EL (cell line): ENCODE measurements at regions not wholly inside any gene's neighbourhood (a gene's known extent, or its start where the extent isn't known, plus 50 kb on each side); places are given as distances from the start of the nearest gene placed in this dataset.

ENCODE experiments used
- DNase-seq: peaks from one replicate; pipeline ENCODE4 v3.0.0-alpha.2; 2016

GRCh38 chr12:88371416-88372183, 208.7 kb downstream of the KITLG start:
- DNase-seq: peak; percentile 31

- no peak for DNase-seq
Measured at GRCh38 chr12:88375306-88376305, 204.7 kb downstream of the KITLG start.

- no peak for DNase-seq
Measured at GRCh38 chr12:88377973-88378372, 202.3 kb downstream of the KITLG start.

GRCh38 chr12:88381466-88381865, 198.8 kb downstream of the KITLG start:
- DNase-seq: no peak

GRCh38 chr12:88383405-88383804, 196.9 kb downstream of the KITLG start:
- DNase-seq: no peak

GRCh38 chr12:88388566-88389540, 191.4 kb downstream of the KITLG start:
- DNase-seq: peak; percentile 29

- DNase-seq: no peak
Measured at GRCh38 chr12:88390811-88391210, 189.5 kb downstream of the KITLG start.

- peak; percentile 86 for DNase-seq
Measured at GRCh38 chr12:88391556-88391955, 188.7 kb downstream of the KITLG start.

GRCh38 chr12:88393017-88393767, 187.1 kb downstream of the KITLG start:
- peak; percentile 41 for DNase-seq

GRCh38 chr12:88398031-88398430, 182.2 kb downstream of the KITLG start:
- no peak for DNase-seq

- DNase-seq: no peak
Measured at GRCh38 chr12:88399811-88400210, 180.5 kb downstream of the KITLG start.

GRCh38 chr12:88400302-88400701, 180.0 kb downstream of the KITLG start:
- DNase-seq: no peak

- DNase-seq: peak; percentile 41
Measured at GRCh38 chr12:88401155-88401554, 179.1 kb downstream of the KITLG start.

- DNase-seq: no peak
Measured at GRCh38 chr12:88406905-88407304, 173.4 kb downstream of the KITLG start.

- no peak for DNase-seq
Measured at GRCh38 chr12:88408823-88409222, 171.4 kb downstream of the KITLG start.

GRCh38 chr12:88409257-88409656, 171.0 kb downstream of the KITLG start:
- no peak for DNase-seq

GRCh38 chr12:88411689-88412088, 168.6 kb downstream of the KITLG start:
- no peak for DNase-seq

GRCh38 chr12:88413646-88414045, 166.6 kb downstream of the KITLG start:
- DNase-seq: no peak

- no peak for DNase-seq
Measured at GRCh38 chr12:88416155-88416554, 164.1 kb downstream of the KITLG start.

- DNase-seq: peak; percentile 30
Measured at GRCh38 chr12:88416786-88417185, 163.5 kb downstream of the KITLG start.

- no peak for DNase-seq
Measured at GRCh38 chr12:88417531-88417930, 162.7 kb downstream of the KITLG start.
